Colonic mucosa (tissue), 4 donors: ENCODE measurements at regions not wholly inside any gene's neighbourhood (a gene's known extent, or its start where the extent isn't known, plus 50 kb on each side); places are given as distances from the start of the nearest gene placed in this dataset.
"Not testable (repeated sequence)": the region's sequence is repeated elsewhere in the genome, so short reads cannot be mapped to it uniquely, and the experiment has no call there.

Source experiments
- DNase-seq: peaks from one replicate; pipeline ENCODE4 v3.0.0-alpha.2; 2020
- H3K27ac ChIP-seq: fragments of 200-600 bp; one replicate; pipeline ENCODE4 v1.8.0; 2021
- H3K27me3 ChIP-seq: fragments of 200-600 bp; one replicate; pipeline ENCODE4 v1.8.0; 2021
- H3K36me3 ChIP-seq: fragments of 200-600 bp; one replicate; pipeline ENCODE4 v1.8.0; 2021
- H3K4me1 ChIP-seq: fragments of 200-600 bp; one replicate; pipeline ENCODE4 v1.8.0; 2021; ENCODE audit warnings: mild to moderate bottlenecking
- H3K4me3 ChIP-seq: fragments of 200-600 bp; one replicate; pipeline ENCODE4 v1.8.0; 2021
- H3K9ac ChIP-seq, 2 donors: one replicate each; pipeline ENCODE4 v1.7.0; 2013; ENCODE audit warnings: control low read depth in 2 of 2, low read depth in 2 of 2, low read length in 2 of 2
- H3K9me3 ChIP-seq: fragments of 200-600 bp; one replicate; pipeline ENCODE4 v1.8.0; 2021
- intact Hi-C: fragments of 100-400 bp; cut with DNase I; formaldehyde crosslinking; loops from one replicate; pipeline ENCODE4 v1.14.1; 2022
- TF ChIP-seq, protein P1 (sequence below): fragments of 200-600 bp; IDR thresholded peaks from one replicate; pipeline ENCODE4 v1.8.0; 2022; ENCODE audit warnings: antibody characterized with exemption, mild to moderate bottlenecking
- donor health status: healthy.
- donor health status: DM: no; HTN: no; CAD: no.
- donor health status: DM: no; HTN: no; CAD: no.

DNA sequence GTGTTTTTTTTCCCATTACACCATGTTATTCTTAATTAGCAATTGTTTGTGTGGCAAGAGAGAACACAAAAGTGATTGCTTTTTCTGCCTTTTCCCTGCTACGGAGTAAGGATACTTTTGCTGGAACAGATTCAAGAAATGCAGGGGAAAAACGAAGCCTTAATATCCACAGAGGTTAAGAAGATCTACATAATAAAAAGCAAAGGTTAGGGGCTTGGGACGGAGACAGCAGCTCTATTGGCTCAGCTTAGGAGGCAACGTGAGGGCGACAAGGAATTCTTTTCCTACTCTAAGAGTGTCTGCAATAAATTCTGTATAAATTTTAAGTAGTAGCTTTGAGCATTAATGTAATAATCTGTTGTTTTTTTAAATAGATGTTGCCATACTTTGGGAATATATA lies 693.3 kb downstream of the DTWD2 start:
- intact Hi-C loops: no loop called here
- Histone ChIP-seq H3K9me3 (no peaks in the 10 kb centered on the region), H3K4me1 (no peaks in the 10 kb centered on the region), H3K9ac (no peak overlapping the region), H3K4me3 (no peak overlapping the region), H3K36me3 (no peaks in the 10 kb centered on the region), H3K27me3 (no peaks in the 10 kb centered on the region), H3K27ac (no peak overlapping the region)
- TF ChIP-seq, protein P1, sequence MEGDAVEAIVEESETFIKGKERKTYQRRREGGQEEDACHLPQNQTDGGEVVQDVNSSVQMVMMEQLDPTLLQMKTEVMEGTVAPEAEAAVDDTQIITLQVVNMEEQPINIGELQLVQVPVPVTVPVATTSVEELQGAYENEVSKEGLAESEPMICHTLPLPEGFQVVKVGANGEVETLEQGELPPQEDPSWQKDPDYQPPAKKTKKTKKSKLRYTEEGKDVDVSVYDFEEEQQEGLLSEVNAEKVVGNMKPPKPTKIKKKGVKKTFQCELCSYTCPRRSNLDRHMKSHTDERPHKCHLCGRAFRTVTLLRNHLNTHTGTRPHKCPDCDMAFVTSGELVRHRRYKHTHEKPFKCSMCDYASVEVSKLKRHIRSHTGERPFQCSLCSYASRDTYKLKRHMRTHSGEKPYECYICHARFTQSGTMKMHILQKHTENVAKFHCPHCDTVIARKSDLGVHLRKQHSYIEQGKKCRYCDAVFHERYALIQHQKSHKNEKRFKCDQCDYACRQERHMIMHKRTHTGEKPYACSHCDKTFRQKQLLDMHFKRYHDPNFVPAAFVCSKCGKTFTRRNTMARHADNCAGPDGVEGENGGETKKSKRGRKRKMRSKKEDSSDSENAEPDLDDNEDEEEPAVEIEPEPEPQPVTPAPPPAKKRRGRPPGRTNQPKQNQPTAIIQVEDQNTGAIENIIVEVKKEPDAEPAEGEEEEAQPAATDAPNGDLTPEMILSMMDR: no peak
- no peak for DNase-seq

DNA sequence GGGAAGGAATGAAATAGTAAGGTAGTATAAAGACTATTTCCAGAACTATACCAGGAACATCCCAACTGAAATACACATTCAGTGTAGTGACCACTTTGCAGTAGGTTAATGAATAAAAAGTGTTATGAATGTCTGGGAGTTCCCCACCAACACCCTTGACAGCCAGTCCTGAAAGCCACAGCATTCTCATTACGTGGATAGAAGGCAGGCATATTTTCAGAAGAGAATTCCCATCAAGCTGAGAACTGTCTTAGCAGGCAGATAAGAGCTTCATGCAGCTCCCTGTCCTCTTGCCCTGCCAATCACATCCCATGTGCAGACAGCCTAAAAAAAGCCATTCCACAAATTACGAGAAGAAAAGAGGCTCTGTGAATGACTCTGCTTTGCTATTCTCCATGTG lies 695.0 kb downstream of the DTWD2 start:
- TF ChIP-seq, protein P1: no peak
- Histone ChIP-seq H3K9me3 (no peaks in the 10 kb centered on the region), H3K4me1 (no peaks in the 10 kb centered on the region), H3K4me3 (no peak overlapping the region), H3K9ac (no peak overlapping the region), H3K27ac (no peak overlapping the region), H3K36me3 (no peaks in the 10 kb centered on the region), H3K27me3 (no peaks in the 10 kb centered on the region)
- DNase-seq: no peak
- intact Hi-C loops: no loop called here

DNA sequence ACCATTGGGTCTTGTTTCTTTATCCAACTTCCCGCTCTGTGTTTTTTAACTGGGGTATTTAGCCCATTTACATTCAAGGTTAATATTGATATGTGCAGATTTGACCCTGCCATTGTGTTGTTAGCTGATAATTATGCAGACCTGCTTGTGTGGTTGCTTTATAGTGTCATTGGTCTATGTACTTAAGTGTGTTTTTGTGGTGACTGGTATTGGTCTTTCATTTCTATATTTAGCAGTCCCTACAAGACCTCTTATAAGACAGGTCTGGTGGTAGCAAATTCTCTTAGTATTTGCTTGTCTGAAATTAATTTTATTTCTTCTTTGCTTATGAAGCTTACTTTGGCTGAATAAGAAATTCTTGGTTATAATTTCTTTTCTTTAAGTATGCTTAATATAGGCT lies 698.1 kb downstream of the DTWD2 start:
- no peak for DNase-seq
- intact Hi-C loops: no loop called here
- Histone ChIP-seq H3K9me3 (no peaks in the 10 kb centered on the region), H3K27ac (no peak overlapping the region), H3K4me1 (no peaks in the 10 kb centered on the region), H3K36me3 (no peaks in the 10 kb centered on the region), H3K9ac (no peak overlapping the region), H3K4me3 (no peak overlapping the region), H3K27me3 (no peaks in the 10 kb centered on the region)
- TF ChIP-seq, protein P1: no peak

DNA sequence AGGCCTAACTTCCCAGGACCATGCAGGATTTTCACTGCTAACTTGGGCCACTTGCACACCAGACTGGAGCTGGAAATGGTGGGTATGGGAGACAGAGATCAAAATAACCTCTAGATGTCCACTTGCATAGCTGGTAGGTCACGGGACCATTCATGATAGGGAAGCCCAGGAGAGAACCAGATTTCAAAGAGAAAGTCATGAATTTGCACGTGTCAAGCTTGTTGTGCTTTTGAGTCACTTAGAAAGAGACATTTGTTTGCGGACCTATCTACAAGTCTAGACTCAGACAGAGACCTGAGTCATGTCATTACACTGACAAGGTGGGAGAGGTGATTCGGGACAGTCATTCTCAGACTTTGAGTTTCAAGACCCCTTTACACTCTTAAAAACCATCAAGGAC lies 704.1 kb downstream of the DTWD2 start:
- intact Hi-C loops, H3K36me3 ChIP-seq: not testable (repeated sequence)

DNA sequence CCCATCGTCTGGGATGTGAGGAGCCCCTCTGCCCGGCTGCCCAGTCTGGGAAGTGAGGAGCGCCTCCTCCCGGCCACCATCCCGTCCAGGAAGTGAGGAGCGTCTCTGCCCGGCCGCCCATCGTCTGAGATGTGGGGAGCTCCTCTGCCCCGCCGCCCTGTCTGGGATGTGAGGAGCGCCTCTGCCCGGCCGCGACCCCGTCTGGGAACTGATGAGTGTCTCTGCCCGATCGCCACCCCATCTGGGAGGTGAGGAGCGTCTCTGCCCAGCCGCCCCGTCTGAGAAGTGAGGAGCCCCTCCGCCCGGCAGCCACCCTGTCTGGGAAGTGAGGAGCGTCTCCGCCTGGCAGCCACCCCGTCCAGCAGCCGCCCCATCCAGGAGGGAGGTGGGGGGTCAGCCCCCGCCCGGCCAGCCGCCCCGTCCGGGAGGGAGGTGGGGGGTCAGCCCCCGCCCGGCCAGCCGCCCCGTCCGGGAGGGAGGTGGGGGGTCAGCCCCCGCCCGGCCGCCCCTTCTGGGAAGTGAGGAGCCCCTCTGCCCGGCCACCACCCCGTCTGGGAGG lies 705.8 kb downstream of the DTWD2 start:
- H3K4me1 ChIP-seq, H3K9ac ChIP-seq, DNase-seq, H3K27ac ChIP-seq, H3K27me3 ChIP-seq, H3K4me3 ChIP-seq, H3K36me3 ChIP-seq, H3K9me3 ChIP-seq, intact Hi-C loops: not testable (repeated sequence)

More for the DNA sequence above, 704.1 kb downstream of the DTWD2 start:
- DNase-seq, H3K4me1 ChIP-seq, H3K9me3 ChIP-seq, H3K27ac ChIP-seq, H3K4me3 ChIP-seq, H3K27me3 ChIP-seq, H3K9ac ChIP-seq: not testable (repeated sequence)

DNA sequence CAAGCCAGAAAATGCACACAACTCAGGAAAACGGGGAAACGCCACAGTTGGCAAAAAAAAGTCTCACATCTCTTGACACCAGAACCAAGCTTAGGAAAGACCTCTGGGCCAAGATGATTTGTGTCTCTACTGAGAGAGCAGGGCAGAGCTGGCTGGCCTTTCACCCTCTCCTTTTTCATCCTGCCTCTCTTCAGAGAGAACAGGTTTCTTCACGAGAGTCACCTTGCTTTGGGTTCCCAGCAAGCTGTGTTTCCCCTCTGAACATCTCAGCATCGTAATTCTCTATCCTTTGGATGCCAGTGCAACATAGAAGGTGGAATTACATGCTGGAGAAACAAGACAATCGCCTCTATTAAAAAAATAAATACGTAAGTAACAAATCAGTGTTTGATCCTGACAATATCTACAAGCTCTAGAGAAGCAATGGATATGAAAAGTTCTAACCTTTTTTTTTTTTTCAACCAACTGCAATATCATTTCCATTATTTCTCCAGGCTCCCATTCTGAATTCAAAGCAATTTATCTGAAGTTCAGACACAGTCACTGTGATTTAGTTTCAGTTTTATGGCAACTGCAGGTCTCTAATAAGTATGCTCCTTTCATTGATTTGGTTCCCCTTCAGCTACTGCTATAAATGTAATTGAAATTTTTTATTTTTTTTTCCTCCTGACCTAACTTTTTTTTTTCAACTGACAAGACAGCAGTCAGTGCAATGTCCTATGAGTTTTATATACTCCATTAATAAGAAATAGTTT lies 708.6 kb downstream of the DTWD2 start:
- H3K36me3 ChIP-seq: no peaks in the 10 kb centered on the region
- H3K4me3 ChIP-seq: no peak overlapping the region
- no peaks in the 10 kb centered on the region for H3K4me1 ChIP-seq
- H3K27me3 ChIP-seq: no peaks in the 10 kb centered on the region
- H3K9me3 ChIP-seq: no peaks in the 10 kb centered on the region
- intact Hi-C loops: no loop called here
- no peak for DNase-seq
- TF ChIP-seq, protein P1: no peak
- H3K27ac ChIP-seq: no peak overlapping the region
- no peak overlapping the region for H3K9ac ChIP-seq
